MG63 (cell line): ENCODE measurements at regions not wholly inside any gene's neighbourhood (a gene's known extent, or its start where the extent isn't known, plus 50 kb on each side); places are given as distances from the start of the nearest gene placed in this dataset.
"Not testable (repeated sequence)": the region's sequence is repeated elsewhere in the genome, so short reads cannot be mapped to it uniquely, and the experiment has no call there.

Experiments used
- DNase-seq: peaks from one replicate; pipeline ENCODE4 v3.0.0-alpha.2; 2020
- H3K27me3 ChIP-seq: fragments of 250-450 bp; sonication (Bioruptor Pico); 2 replicates; pipeline ENCODE4 v1.5.1; 2020; ENCODE audit warnings: mild to moderate bottlenecking, moderate library complexity
- H3K36me3 ChIP-seq: fragments of 250-450 bp; sonication (Bioruptor Pico); 2 replicates; pipeline ENCODE4 v1.5.1; 2020; ENCODE audit warnings: mild to moderate bottlenecking, moderate library complexity
- H3K4me3 ChIP-seq: fragments of 250-450 bp; sonication (Bioruptor Pico); 2 replicates; pipeline ENCODE4 v1.5.1; 2020; ENCODE audit warnings: mild to moderate bottlenecking, moderate library complexity
- H3K9me3 ChIP-seq: fragments of 250-450 bp; sonication (Bioruptor Pico); 2 replicates; pipeline ENCODE4 v1.5.1; 2020; ENCODE audit warnings: mild to moderate bottlenecking, moderate library complexity

GRCh38 chr12:30578426-30578825 lies 117.2 kb downstream of the IPO8 start:
- no peak for DNase-seq
- no peaks in the 10 kb centered on the region for H3K36me3 ChIP-seq
- no peak overlapping the region for H3K4me3 ChIP-seq
- no peaks in the 10 kb centered on the region for H3K9me3 ChIP-seq
- no peaks in the 10 kb centered on the region for H3K27me3 ChIP-seq

GRCh38 chr12:30573145-30573544 lies 122.5 kb downstream of the IPO8 start:
- Histone ChIP-seq H3K27me3 (peaks cover 2% of the 10 kb centered on the region; the same call in 1 of the 2 replicates), H3K4me3 (no peak overlapping the region), H3K9me3 (no peaks in the 10 kb centered on the region), H3K36me3 (no peaks in the 10 kb centered on the region)
- DNase-seq: no peak

GRCh38 chr12:30570211-30570890 lies 125.3 kb downstream of the IPO8 start:
- H3K9me3 ChIP-seq: no peaks in the 10 kb centered on the region
- no peak for DNase-seq
- H3K27me3 ChIP-seq: peaks cover 2% of the 10 kb centered on the region; the same call in 1 of the 2 replicates
- no peak overlapping the region for H3K4me3 ChIP-seq
- H3K36me3 ChIP-seq: no peaks in the 10 kb centered on the region

- no peak for DNase-seq
- peaks cover 2% of the 10 kb centered on the region; the same call in 1 of the 2 replicates for H3K27me3 ChIP-seq
- no peaks in the 10 kb centered on the region for H3K9me3 ChIP-seq
- no peak overlapping the region for H3K4me3 ChIP-seq
- H3K36me3 ChIP-seq: no peaks in the 10 kb centered on the region
Measured at GRCh38 chr12:30569426-30569825, 126.2 kb downstream of the IPO8 start.

GRCh38 chr12:30568453-30568852 lies 127.2 kb downstream of the IPO8 start:
- no peak for DNase-seq
- H3K9me3 ChIP-seq: no peaks in the 10 kb centered on the region
- H3K4me3 ChIP-seq: no peak overlapping the region
- H3K27me3 ChIP-seq: peaks cover 2% of the 10 kb centered on the region; the same call in 1 of the 2 replicates
- no peaks in the 10 kb centered on the region for H3K36me3 ChIP-seq

GRCh38 chr12:30567082-30567481 lies 128.6 kb downstream of the IPO8 start:
- Histone ChIP-seq H3K9me3 (no peaks in the 10 kb centered on the region), H3K36me3 (no peaks in the 10 kb centered on the region), H3K4me3 (no peak overlapping the region), H3K27me3 (peaks cover 2% of the 10 kb centered on the region; the same call in 1 of the 2 replicates)
- DNase-seq: no peak

GRCh38 chr12:30564394-30564793 lies 131.3 kb downstream of the IPO8 start:
- no peak overlapping the region for H3K4me3 ChIP-seq
- no peak for DNase-seq
- no peaks in the 10 kb centered on the region for H3K9me3 ChIP-seq
- H3K27me3 ChIP-seq: no peaks in the 10 kb centered on the region
- H3K36me3 ChIP-seq: no peaks in the 10 kb centered on the region

- Histone ChIP-seq H3K9me3 (no peaks in the 10 kb centered on the region), H3K4me3 (no peak overlapping the region), H3K27me3 (peaks cover 2% of the 10 kb centered on the region; the same call in 1 of the 2 replicates), H3K36me3 (no peaks in the 10 kb centered on the region)
- no peak for DNase-seq
Measured at GRCh38 chr12:30548203-30548602, 147.5 kb downstream of the IPO8 start.

GRCh38 chr12:30546121-30546520 lies 149.5 kb downstream of the IPO8 start:
- Histone ChIP-seq H3K9me3 (0 out of 2 replicates have a peak, but pooled peaks cover under 1% of the 10 kb centered on the region), H3K4me3 (no peak overlapping the region), H3K27me3 (peaks cover 2% of the 10 kb centered on the region; the same call in 1 of the 2 replicates), H3K36me3 (no peaks in the 10 kb centered on the region)
- DNase-seq: no peak

GRCh38 chr12:30544704-30545103 lies 151.0 kb downstream of the IPO8 start:
- not testable (repeated sequence) for DNase-seq, H3K36me3 ChIP-seq, H3K9me3 ChIP-seq, H3K4me3 ChIP-seq, H3K27me3 ChIP-seq

- Histone ChIP-seq H3K27me3 (no peaks in the 10 kb centered on the region), H3K9me3 (0 out of 2 replicates have a peak, but pooled peaks cover 3% of the 10 kb centered on the region), H3K36me3 (no peaks in the 10 kb centered on the region), H3K4me3 (no peak overlapping the region)
- no peak for DNase-seq
Measured at GRCh38 chr12:30537228-30537627, 158.4 kb downstream of the IPO8 start.

- Histone ChIP-seq H3K27me3 (peaks cover 4% of the 10 kb centered on the region), H3K4me3 (no peak overlapping the region), H3K36me3 (no peaks in the 10 kb centered on the region), H3K9me3 (no peaks in the 10 kb centered on the region)
- DNase-seq: no peak
Measured at GRCh38 chr12:30533558-30534265, 162.0 kb downstream of the IPO8 start.

GRCh38 chr12:30531731-30532678 lies 163.7 kb downstream of the IPO8 start:
- no peaks in the 10 kb centered on the region for H3K9me3 ChIP-seq
- peaks cover 4% of the 10 kb centered on the region for H3K27me3 ChIP-seq
- no peak for DNase-seq
- no peaks in the 10 kb centered on the region for H3K36me3 ChIP-seq
- H3K4me3 ChIP-seq: no peak overlapping the region

- Histone ChIP-seq H3K4me3 (no peak overlapping the region), H3K27me3 (peaks cover 4% of the 10 kb centered on the region), H3K9me3 (no peaks in the 10 kb centered on the region), H3K36me3 (no peaks in the 10 kb centered on the region)
- DNase-seq: no peak
Measured at GRCh38 chr12:30529489-30530269, 166.0 kb downstream of the IPO8 start.

- DNase-seq: no peak
- Histone ChIP-seq H3K27me3 (no peaks in the 10 kb centered on the region), H3K4me3 (no peak overlapping the region), H3K9me3 (no peaks in the 10 kb centered on the region), H3K36me3 (no peaks in the 10 kb centered on the region)
Measured at GRCh38 chr12:30525171-30525570, 170.5 kb downstream of the IPO8 start.

- not testable (repeated sequence) for H3K9me3 ChIP-seq, H3K27me3 ChIP-seq, DNase-seq, H3K4me3 ChIP-seq, H3K36me3 ChIP-seq
Measured at GRCh38 chr12:30520285-30520684, 175.4 kb downstream of the IPO8 start.
